Activated CD4-positive, CD25-positive, alpha-beta regulatory T cell treated with anti-CD3 and anti-CD28 coated beads, Interleukin-2, amount 50 U/mL, for 72 hours (primary cell): ENCODE measurements at regions not wholly inside any gene's neighbourhood (a gene's known extent, or its start where the extent isn't known, plus 50 kb on each side); places are given as distances from the start of the nearest gene placed in this dataset.

Source experiments
- DNase-seq: peaks from one replicate; pipeline ENCODE4 v3.0.0; 2021

GRCh38 chr5:15080219-15080618 lies 208.6 kb upstream of the ANKH start:
- no peak for DNase-seq

- no peak for DNase-seq
These were observed 208.0 kb upstream of the ANKH start for GRCh38 chr5:15079566-15079965.

DNA sequence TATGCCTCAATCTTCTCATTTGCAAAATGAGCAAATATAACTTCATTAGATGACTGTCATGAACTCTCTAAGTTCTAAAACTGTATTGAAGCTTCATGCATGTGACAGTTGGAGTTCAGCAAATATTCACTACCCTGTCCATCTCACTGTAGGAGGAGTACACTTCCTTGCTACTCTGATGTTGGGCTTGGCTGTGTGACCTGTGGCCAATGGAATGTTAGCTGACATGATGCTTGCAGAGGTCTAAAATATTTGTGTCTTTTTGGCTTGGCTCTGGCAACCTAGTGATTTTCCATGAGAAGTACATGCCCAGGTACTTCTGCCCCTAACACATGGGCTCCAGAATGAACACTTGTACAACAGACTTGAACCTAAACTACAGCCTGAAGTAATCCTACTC lies 203.1 kb upstream of the ANKH start:
- no peak for DNase-seq

DNA sequence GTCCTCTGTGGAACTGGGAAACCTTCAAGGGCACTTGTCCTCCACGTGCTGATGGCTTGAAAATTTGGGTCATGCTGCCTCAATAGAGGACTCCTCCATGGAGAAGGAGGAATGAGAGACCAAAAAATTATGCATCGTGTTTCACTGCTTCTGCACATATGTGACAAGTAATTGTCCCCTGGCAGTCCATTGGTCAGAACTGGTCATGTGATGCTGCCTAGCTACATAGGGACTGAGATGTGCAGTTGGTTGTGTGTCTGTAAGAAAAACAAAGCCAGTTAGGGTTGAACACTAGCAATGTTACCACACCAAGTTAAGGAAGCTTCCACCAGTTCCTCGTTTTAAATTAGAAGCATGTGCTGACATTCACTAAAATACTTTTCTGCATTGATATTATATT lies 201.9 kb upstream of the ANKH start:
- DNase-seq = no peak

- no peak for DNase-seq
These were observed 199.3 kb upstream of the ANKH start for GRCh38 chr5:15070907-15071306.

GRCh38 chr5:15069407-15069905 lies 197.9 kb upstream of the ANKH start:
- no peak for DNase-seq

DNA sequence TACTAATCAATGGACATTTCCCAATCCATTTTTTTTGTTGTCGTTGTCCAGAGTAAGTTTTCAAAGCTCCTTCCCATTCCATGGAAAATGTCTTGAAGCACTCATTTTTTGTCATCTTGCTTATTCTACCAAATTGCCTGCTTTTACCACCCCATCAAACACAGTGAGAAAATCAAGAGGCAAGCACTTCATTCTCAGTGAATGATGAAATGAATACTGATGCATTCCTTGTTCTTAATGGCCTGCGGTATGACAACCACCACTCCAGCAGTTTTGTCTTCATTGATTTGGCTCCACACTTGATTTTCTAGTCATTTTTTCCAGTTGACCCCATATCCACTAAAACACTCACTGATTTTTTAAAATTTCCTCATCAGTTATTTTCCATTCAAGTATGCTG lies 193.5 kb upstream of the ANKH start:
- DNase-seq = no peak

DNA sequence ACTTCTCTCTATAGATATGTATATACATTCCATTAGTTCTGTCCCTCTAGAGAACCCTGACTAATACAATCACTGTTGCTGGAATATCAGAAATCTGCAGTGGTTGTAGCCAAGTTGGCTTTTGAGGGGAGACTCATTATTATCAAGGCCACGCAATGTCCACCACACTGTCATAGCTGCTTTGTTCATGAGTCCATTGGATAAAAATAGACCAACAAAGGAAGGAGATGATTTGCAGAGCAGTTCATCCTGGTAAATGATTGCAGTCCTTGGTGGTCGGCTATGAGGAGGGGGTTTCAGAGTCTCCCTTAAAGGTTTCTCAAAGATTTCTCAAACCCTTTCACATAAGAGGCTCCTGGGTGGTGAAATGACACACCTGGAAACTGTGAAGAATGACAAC lies 192.8 kb upstream of the ANKH start:
- DNase-seq = no peak

- no peak for DNase-seq
These were observed 185.5 kb upstream of the ANKH start for GRCh38 chr5:15056988-15057592.

- DNase-seq = no peak
These were observed 172.9 kb upstream of the ANKH start for GRCh38 chr5:15044521-15044920.

GRCh38 chr5:15037247-15037908 lies 165.8 kb upstream of the ANKH start:
- no peak for DNase-seq

DNA sequence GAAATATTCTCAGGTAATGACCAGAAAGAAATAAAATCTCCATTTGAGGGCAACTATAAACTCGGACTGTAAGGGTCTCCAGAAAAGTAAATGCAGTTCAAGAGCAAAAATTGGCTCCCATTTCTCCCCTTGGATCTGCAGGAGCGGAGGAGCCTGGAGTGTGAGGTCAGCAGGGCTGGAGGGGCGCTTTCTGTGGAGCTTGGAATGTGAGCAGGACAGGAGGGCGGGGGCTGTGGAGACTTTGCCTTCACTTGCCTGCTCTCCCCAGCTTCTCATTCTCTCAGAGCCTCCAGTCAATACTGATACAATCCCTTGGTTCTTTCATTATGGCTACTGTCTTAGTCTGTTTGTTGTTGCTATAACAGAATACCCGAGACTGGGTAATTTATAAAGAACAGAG lies 162.8 kb upstream of the ANKH start:
- DNase-seq = no peak

DNA sequence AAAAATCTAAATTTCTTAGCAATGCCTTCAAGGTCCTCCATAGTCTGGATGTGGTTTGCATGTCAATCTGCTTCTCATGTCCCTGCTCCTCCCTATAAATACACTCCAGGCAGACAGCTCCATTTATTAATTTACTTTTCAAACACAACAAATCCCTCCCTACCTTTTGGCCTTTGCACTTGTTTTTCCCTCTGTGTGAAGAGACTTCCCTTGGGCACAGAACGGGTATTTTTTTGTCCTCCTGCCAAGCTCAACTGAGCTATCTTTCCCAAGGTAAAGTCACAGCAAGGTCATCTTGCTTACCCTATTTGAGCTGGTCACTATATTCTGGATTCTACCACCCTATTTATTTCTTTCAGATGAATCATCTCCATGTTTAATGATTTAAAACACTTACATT lies 159.6 kb upstream of the ANKH start:
- no peak for DNase-seq

- no peak for DNase-seq
These were observed 156.2 kb upstream of the ANKH start for GRCh38 chr5:15027764-15028163.

- no peak for DNase-seq
These were observed 155.4 kb upstream of the ANKH start for GRCh38 chr5:15026944-15027343.

- no peak for DNase-seq
These were observed 154.7 kb upstream of the ANKH start for GRCh38 chr5:15026011-15026893.

GRCh38 chr5:15023846-15024245 lies 152.3 kb upstream of the ANKH start:
- DNase-seq = no peak

DNA sequence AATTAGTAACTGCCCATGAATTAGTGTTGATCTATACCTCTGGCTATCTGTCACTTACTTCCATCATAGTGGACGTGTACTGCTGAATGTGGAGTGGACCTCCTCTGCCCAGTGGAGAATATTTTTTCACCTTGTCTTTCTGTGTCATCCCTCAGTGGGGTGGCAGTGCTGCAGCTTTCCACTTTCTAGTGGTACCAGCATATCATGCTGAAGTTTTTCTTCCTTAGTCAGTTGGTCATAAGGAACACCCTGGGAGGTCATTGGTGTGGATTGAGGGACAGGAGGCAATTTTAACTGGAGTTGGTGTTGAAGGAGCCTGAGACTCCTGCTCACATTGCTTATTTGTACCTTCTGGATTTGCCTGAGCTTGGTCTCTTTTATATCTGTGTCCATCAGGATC lies 151.7 kb upstream of the ANKH start:
- DNase-seq = no peak

- DNase-seq = no peak
These were observed 149.9 kb upstream of the ANKH start for GRCh38 chr5:15021266-15022046.

- DNase-seq = no peak
These were observed 149.2 kb upstream of the ANKH start for GRCh38 chr5:15020736-15021135.

GRCh38 chr5:15014809-15015208 lies 143.2 kb upstream of the ANKH start:
- DNase-seq = no peak

- no peak for DNase-seq
These were observed 142.3 kb upstream of the ANKH start for GRCh38 chr5:15013654-15014463.
